Psoas muscle (tissue), 7 donors: ENCODE measurements at regions not wholly inside any gene's neighbourhood (a gene's known extent, or its start where the extent isn't known, plus 50 kb on each side); places are given as distances from the start of the nearest gene placed in this dataset.

ENCODE experiments used
- ATAC-seq, 4 donors: fragments of 200-7000 bp; cut with Tn5 transposase; one replicate each; pipeline ENCODE4 v1.9.1; 2020; ENCODE audit warnings: moderate library complexity in 3 of 4, mild to moderate bottlenecking in 2 of 4
- DNase-seq, 2 donors: peaks; one replicate each; pipeline ENCODE4 v3.0.0-alpha.2; 2020
- H3K27ac ChIP-seq: fragments of 200-600 bp; one replicate; pipeline ENCODE4 v1.8.0; 2022
- H3K27me3 ChIP-seq, 3 donors: fragments of 200-600 bp in 1 of 3; one replicate each; pipeline versions ENCODE4 v1.6.1 to v1.8.0; 2013 to 2022; ENCODE audit warnings: low read length in 2 of 3, mild to moderate bottlenecking in 2 of 3, moderate library complexity in 1 of 3; ENCODE audit not compliant: insufficient read depth in 3 of 3
- H3K36me3 ChIP-seq, 2 donors: fragments of 200-600 bp in 1 of 2; one replicate each; pipeline versions ENCODE4 v1.6.1 to v1.8.0; 2013 to 2022; ENCODE audit warnings: low read depth in 1 of 2, mild to moderate bottlenecking in 1 of 2, moderate library complexity in 1 of 2; ENCODE audit not compliant: insufficient read depth in 1 of 2
- H3K4me1 ChIP-seq: fragments of 200-600 bp; one replicate; pipeline ENCODE4 v1.8.0; 2022
- H3K4me3 ChIP-seq: fragments of 200-600 bp; one replicate; pipeline ENCODE4 v1.8.0; 2022; ENCODE audit warnings: mild to moderate bottlenecking
- H3K9me3 ChIP-seq: fragments of 200-600 bp; one replicate; pipeline ENCODE4 v1.8.0; 2022
- WGBS, 3 donors: extraction: QIAGEN DNeasy Blood & Tissue Kit; methylation state at CpG; one replicate each; pipeline versions ENCODE4 v1.1.6 to v1.1.7; 2013; 5-methylcytosine and 5-hydroxymethylcytosine counted together
- intact Hi-C, 2 donors: fragments of 100-400 bp; cut with DNase I; formaldehyde crosslinking; loops; one replicate each; pipeline versions ENCODE4 v1.11.0 to v1.14.2; 2022
- TF ChIP-seq, protein P1 (sequence below): fragments of 200-600 bp; IDR thresholded peaks from one replicate; pipeline ENCODE4 v1.8.0; 2022; ENCODE audit warnings: antibody characterized with exemption
- donor health status: healthy with polysubstance abuse.
- donor health status: DM: no; HTN: no; CAD: no; lungs with moderate emphysema.
- donor health status: Bipolar disorder and iron deficiency.
- donor health status: healthy.
- donor health status: DM: yes; HTN: yes; CAD: no.
- donor health status: DM: no; HTN: no; CAD: no.
- donor health status: DM: yes; HTN: yes; CAD: no.

DNA sequence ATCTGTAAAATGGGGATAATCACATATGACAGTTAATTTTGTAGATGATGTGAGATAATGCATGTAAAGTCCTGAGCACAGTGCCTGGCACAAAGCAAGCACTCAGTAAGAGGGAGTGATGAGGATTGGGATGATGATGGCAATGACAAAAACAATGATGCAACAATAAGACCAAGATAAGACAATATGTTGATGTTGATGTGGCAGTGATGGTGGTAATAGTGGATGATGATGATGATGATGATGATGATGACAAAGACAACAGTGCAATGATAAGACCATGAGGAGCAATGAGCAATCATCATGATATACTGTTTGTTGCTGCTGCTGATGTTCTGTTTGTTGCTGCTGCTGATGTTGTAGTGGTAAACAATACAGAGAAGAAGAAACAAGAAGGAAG, 344.1 kb downstream of the NPIPA8 start:
- Histone ChIP-seq H3K9me3 (no peaks in the 10 kb centered on the region), H3K27ac (no peak overlapping the region), H3K4me3 (no peak overlapping the region), H3K4me1 (no peaks in the 10 kb centered on the region), H3K36me3 (no peaks in the 10 kb centered on the region), H3K27me3 (peaks cover 3% of the 10 kb centered on the region in 3 donors)
- TF ChIP-seq, protein P1, sequence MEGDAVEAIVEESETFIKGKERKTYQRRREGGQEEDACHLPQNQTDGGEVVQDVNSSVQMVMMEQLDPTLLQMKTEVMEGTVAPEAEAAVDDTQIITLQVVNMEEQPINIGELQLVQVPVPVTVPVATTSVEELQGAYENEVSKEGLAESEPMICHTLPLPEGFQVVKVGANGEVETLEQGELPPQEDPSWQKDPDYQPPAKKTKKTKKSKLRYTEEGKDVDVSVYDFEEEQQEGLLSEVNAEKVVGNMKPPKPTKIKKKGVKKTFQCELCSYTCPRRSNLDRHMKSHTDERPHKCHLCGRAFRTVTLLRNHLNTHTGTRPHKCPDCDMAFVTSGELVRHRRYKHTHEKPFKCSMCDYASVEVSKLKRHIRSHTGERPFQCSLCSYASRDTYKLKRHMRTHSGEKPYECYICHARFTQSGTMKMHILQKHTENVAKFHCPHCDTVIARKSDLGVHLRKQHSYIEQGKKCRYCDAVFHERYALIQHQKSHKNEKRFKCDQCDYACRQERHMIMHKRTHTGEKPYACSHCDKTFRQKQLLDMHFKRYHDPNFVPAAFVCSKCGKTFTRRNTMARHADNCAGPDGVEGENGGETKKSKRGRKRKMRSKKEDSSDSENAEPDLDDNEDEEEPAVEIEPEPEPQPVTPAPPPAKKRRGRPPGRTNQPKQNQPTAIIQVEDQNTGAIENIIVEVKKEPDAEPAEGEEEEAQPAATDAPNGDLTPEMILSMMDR = no peak
- ATAC-seq = no peak
- no peak for DNase-seq
- intact Hi-C loops = no loop called here

- intact Hi-C loops = no loop called here
- Histone ChIP-seq H3K4me1 (no peaks in the 10 kb centered on the region), H3K9me3 (no peaks in the 10 kb centered on the region), H3K4me3 (no peak overlapping the region), H3K27ac (no peak overlapping the region), H3K36me3 (no peaks in the 10 kb centered on the region), H3K27me3 (peaks cover 0 to 3% (median 3%) of the 10 kb centered on the region in 3 donors)
- TF ChIP-seq, protein P1 = no peak
- ATAC-seq (no peak), DNase-seq (no peak)
- WGBS, 3 donors = 54 to 80% (median 77%) methylated on average over 4 of the region's 4 CpGs
Measured at GRCh38 chr16:17989255-17989654, 347.3 kb downstream of the NPIPA8 start.

DNA sequence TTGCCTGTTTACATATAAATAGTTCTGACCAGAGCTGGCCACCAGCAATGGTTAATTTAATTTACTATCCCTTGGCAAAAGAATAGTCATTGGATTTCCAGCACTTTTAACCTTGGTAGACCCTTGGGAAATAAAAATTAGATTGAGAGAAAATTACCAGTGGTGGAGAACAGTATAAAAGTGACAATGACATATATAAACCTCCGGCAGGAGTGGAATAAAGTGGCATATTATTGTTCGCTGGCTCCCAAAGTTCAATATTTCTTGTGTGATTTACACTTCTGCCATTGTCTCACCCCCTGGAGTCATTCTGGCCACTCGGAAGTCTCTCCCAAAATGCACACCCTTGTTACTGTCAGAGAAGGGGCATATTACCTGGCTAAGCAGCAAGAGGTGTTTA, 347.7 kb downstream of the NPIPA8 start:
- no peak for ATAC-seq
- Histone ChIP-seq H3K36me3 (no peaks in the 10 kb centered on the region), H3K4me1 (no peaks in the 10 kb centered on the region), H3K27me3 (peaks cover 0 to 3% (median 3%) of the 10 kb centered on the region in 3 donors), H3K27ac (no peak overlapping the region), H3K9me3 (no peaks in the 10 kb centered on the region), H3K4me3 (no peak overlapping the region)
- 62 to 74% (median 70%) methylated on average over 3 of the region's 3 CpGs for WGBS, 3 donors
- intact Hi-C loops = no loop called here
- TF ChIP-seq, protein P1 = no peak
- DNase-seq = no peak

GRCh38 chr16:17986991-17987390, 349.5 kb downstream of the NPIPA8 start:
- no peak for DNase-seq
- no peaks in the 10 kb centered on the region for H3K36me3 ChIP-seq
- no peak overlapping the region for H3K4me3 ChIP-seq
- H3K27ac ChIP-seq = no peak overlapping the region
- ATAC-seq = no peak
- H3K4me1 ChIP-seq = no peaks in the 10 kb centered on the region
- H3K9me3 ChIP-seq = no peaks in the 10 kb centered on the region
- intact Hi-C loops = no loop called here
- TF ChIP-seq, protein P1 = no peak
- H3K27me3 ChIP-seq = peaks cover 0 to 3% (median 3%) of the 10 kb centered on the region in 3 donors
- WGBS, 3 donors = 81 to 83% (median 82%) methylated on average over 5 of the region's 5 CpGs

DNA sequence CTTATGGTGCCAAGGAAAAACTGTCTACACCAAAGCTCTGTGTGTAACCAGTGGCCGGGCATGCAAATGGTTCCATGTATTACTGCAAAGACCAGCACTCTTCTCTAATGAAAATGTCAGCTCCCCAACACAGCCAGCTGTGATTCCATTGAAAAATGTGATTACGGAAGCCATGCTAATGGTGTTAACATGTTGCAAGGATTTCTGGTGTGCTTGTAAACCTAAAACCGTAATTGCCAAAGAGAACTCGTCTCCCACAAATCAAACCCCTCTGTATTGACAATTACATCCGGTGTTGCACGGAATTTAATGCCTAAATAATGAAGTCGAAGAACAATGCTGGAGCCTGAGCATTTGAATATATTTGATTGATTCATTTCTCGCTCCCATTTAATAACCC, 351.7 kb downstream of the NPIPA8 start:
- Histone ChIP-seq H3K27me3 (peaks cover 0 to 3% (median 3%) of the 10 kb centered on the region in 3 donors), H3K36me3 (no peaks in the 10 kb centered on the region), H3K27ac (no peak overlapping the region), H3K4me3 (no peak overlapping the region), H3K4me1 (no peaks in the 10 kb centered on the region), H3K9me3 (no peaks in the 10 kb centered on the region)
- intact Hi-C loops = no loop called here
- DNase-seq (no peak), ATAC-seq (no peak)
- WGBS, 3 donors = 48 to 58% (median 53%) methylated on average over 8 of the region's 8 CpGs
- TF ChIP-seq, protein P1 = no peak
